T-cell (primary cell): ENCODE measurements at regions not wholly inside any gene's neighbourhood (a gene's known extent, or its start where the extent isn't known, plus 50 kb on each side); places are given as distances from the start of the nearest gene placed in this dataset.

Experiments
- ATAC-seq, 4 experiments: fragments of 200-7000 bp in 3 of 4; fragments of 150-1000 bp in 1 of 4; cut with Tn5 transposase; replicated peaks in 1 of 4; 1 replicate in 3 of 4; 2 replicates in 1 of 4; pipeline ENCODE4 v1.10.0; 2021; ENCODE audit warnings: moderate library complexity in 3 of 4, mild to moderate bottlenecking in 2 of 4, moderate number of reproducible peaks in 1 of 4
- CTCF ChIA-PET, 2 donors: fragments of 300-600 bp; sonication (Branson Sonifier 250); formaldehyde crosslinking; loops; one replicate each; lab custom pipeline; 2022; ENCODE audit warnings: antibody characterized with exemption in 2 of 2; lab: Charles Lee
- POLR2A ChIA-PET, 2 donors: fragments of 300-600 bp; sonication (Branson Sonifier 250); formaldehyde crosslinking; loops; one replicate each; lab custom pipeline; 2022; ENCODE audit warnings: antibody characterized with exemption in 2 of 2; lab: Charles Lee
- DNase-seq, 35 experiments: peaks; one replicate each; pipeline versions ENCODE4 v3.0.0 to v3.0.0-alpha.2; 2013 to 2023
- H3K27ac ChIP-seq: one replicate; pipeline ENCODE4 v1.5.1; 2013; ENCODE audit warnings: low read length
- H3K27me3 ChIP-seq, 2 experiments: replicated peaks in 1 of 2; 1 replicate in 1 of 2; 2 replicates in 1 of 2; pipeline versions ENCODE4 v1.6.1 to v1.7.0; 2013; ENCODE audit warnings: low read length in 1 of 2, mixed read lengths in 1 of 2; ENCODE audit not compliant: control insufficient read depth in 2 of 2, insufficient read depth in 2 of 2; ENCODE audit errors: extremely low read depth in 1 of 2
- H3K36me3 ChIP-seq, 2 donors: 1 replicate in 1 of 2; 2 replicates in 1 of 2; pipeline versions ENCODE4 v1.6.1 to v1.7.0; 2013; ENCODE audit warnings: low read length in 1 of 2; ENCODE audit not compliant: control insufficient read depth in 2 of 2, insufficient read depth in 1 of 2; ENCODE audit errors: extremely low read depth in 1 of 2
- H3K4me1 ChIP-seq, 2 experiments: 1 replicate in 1 of 2; 2 replicates in 1 of 2; pipeline versions ENCODE4 v1.6.1 to v1.7.0; 2013; ENCODE audit warnings: low read length in 2 of 2, mixed read lengths in 1 of 2; ENCODE audit not compliant: insufficient read depth in 2 of 2, control insufficient read depth in 1 of 2; ENCODE audit errors: extremely low read depth in 1 of 2
- H3K4me3 ChIP-seq, 2 donors: 1 replicate in 1 of 2; 2 replicates in 1 of 2; pipeline versions ENCODE4 v1.5.1 to v1.7.0; 2013; ENCODE audit warnings: mild to moderate bottlenecking in 2 of 2, low read length in 1 of 2, moderate library complexity in 1 of 2; ENCODE audit not compliant: control insufficient read depth in 1 of 2; ENCODE audit errors: extremely low read depth in 1 of 2
- H3K9me3 ChIP-seq: 2 replicates; pipeline ENCODE4 v1.7.0; 2013
- H3K27ac Mint-ChIP-seq, 2 donors: one replicate each; pipeline ENCODE4 v1.8.0; 2020 to 2021; ENCODE audit warnings: mild to moderate bottlenecking in 2 of 2, mixed read lengths in 2 of 2
- H3K27me3 Mint-ChIP-seq, 2 donors: one replicate each; pipeline ENCODE4 v1.8.0; 2021 to 2022; ENCODE audit warnings: mixed read lengths in 2 of 2
- H3K36me3 Mint-ChIP-seq: one replicate; pipeline ENCODE4 v1.8.0; 2021; ENCODE audit warnings: mixed read lengths
- H3K4me1 Mint-ChIP-seq, 3 donors: one replicate each; pipeline ENCODE4 v1.8.0; 2020 to 2022; ENCODE audit warnings: mixed read lengths in 3 of 3, mild to moderate bottlenecking in 1 of 3
- H3K4me3 Mint-ChIP-seq, 3 donors: one replicate each; pipeline ENCODE4 v1.8.0; 2020 to 2022; ENCODE audit warnings: mild to moderate bottlenecking in 3 of 3, mixed read lengths in 3 of 3, moderate library complexity in 3 of 3
- H3K9me3 Mint-ChIP-seq, 3 donors: one replicate each; pipeline ENCODE4 v1.8.0; 2020 to 2022; ENCODE audit warnings: mixed read lengths in 3 of 3
- WGBS: methylation state at CpG from one replicate; pipeline ENCODE4 v1.1.5; 2013; ENCODE audit warnings: missing lambda C conversion rate; ENCODE audit not compliant: insufficient coverage; 5-methylcytosine and 5-hydroxymethylcytosine counted together

- Histone ChIP-seq H3K27ac (no peak overlapping the region), H3K4me3 (no peak overlapping the region), H3K4me1 (peaks cover 0 to 4% of the 10 kb centered on the region in 2 experiments), H3K27me3 (peaks cover 0 to 9% of the 10 kb centered on the region in 2 experiments), H3K9me3 (no peaks in the 10 kb centered on the region), H3K36me3 (no peaks in the 10 kb centered on the region)
- Mint-ChIP-seq H3K27me3 (peaks cover 0 to 3% of the 10 kb centered on the region in 2 donors), H3K36me3 (no peaks in the 10 kb centered on the region), H3K4me3 (no peak overlapping the region), H3K9me3 (peaks cover 0 to 3% (median 0%) of the 10 kb centered on the region in 3 donors), H3K4me1 (peaks cover 12 to 21% (median 21%) of the 10 kb centered on the region in 3 donors), H3K27ac (no peak overlapping the region)
- CTCF ChIA-PET = no interaction called here
- no peak for ATAC-seq
- POLR2A ChIA-PET = no interaction called here
- no peak for DNase-seq
- WGBS = 68% methylated on average over 6 of the region's 11 CpGs
Measured at GRCh38 chr2:11930211-11930761, 183.9 kb downstream of the LPIN1 start.

DNA sequence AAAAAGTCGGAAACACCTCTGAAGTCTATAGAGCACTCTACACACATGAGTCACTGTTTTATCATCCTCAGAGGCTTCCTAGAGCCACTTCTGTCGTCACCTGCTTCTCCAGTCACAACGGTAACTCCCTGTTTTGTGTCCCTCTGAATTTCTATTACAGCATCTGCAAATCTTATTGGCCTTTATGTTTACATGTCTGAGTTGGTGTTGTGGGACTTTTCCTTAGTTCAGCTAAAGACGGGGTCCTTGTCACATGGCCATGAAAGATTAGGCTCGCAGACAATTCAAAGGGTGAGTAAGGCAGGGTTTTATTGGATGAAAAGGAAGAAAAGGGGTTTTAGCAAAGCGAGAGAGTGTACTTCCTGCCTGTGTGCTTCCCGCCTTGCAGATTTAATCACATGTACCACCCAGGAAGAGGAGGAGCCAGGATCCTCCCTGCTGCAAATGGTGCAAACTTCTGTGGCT lies 185.6 kb downstream of the LPIN1 start:
- Histone ChIP-seq H3K36me3 (no peaks in the 10 kb centered on the region), H3K4me1 (peaks cover 0 to 4% of the 10 kb centered on the region in 2 experiments), H3K9me3 (no peaks in the 10 kb centered on the region), H3K4me3 (no peak overlapping the region), H3K27ac (no peak overlapping the region), H3K27me3 (peaks cover 0 to 6% of the 10 kb centered on the region in 2 experiments)
- Mint-ChIP-seq H3K27ac (no peak overlapping the region), H3K4me3 (no peak overlapping the region), H3K9me3 (peaks cover 0 to 3% (median 0%) of the 10 kb centered on the region in 3 donors), H3K36me3 (no peaks in the 10 kb centered on the region), H3K4me1 (peaks cover 12 to 21% (median 21%) of the 10 kb centered on the region in 3 donors), H3K27me3 (no peaks in the 10 kb centered on the region)
- ChIA-PET CTCF (no interaction called here), POLR2A (no interaction called here)
- DNase-seq (no peak), ATAC-seq (no peak)
- WGBS = 80% methylated on average over 2 of the region's 7 CpGs

DNA sequence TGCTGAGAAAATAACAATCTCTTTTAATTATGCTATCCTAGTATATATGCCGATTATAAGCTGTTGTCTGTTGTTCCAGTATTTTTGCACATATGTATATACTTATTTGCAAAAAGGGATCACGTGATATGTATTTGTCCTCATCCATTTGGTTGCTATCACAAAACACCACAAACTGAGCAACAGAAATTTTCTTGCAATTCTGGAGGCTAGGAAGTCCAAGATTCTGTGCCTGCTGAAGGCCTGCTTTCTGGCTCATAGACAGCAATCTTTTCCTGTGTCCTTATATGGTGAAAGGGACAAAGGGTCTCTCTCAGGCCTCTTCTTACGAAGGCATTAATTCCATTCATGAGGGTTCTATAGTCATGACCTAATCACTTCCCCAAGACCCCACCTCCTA lies 186.5 kb downstream of the LPIN1 start:
- no peak overlapping the region for H3K4me3 Mint-ChIP-seq
- ATAC-seq = no peak
- DNase-seq = no peak

GRCh38 chr2:11933854-11934253 lies 187.4 kb downstream of the LPIN1 start:
- 100% methylated on average over 1 of the region's 3 CpGs for WGBS
- no peaks in the 10 kb centered on the region for H3K36me3 ChIP-seq
- Mint-ChIP-seq H3K27me3 (no peaks in the 10 kb centered on the region), H3K9me3 (peaks cover 0 to 3% (median 0%) of the 10 kb centered on the region in 3 donors), H3K27ac (no peak overlapping the region), H3K4me3 (no peak overlapping the region), H3K4me1 (peaks cover 12 to 21% (median 21%) of the 10 kb centered on the region in 3 donors), H3K36me3 (no peaks in the 10 kb centered on the region)
- DNase-seq (no peak), ATAC-seq (no peak)
- peaks cover 0 to 6% of the 10 kb centered on the region in 2 experiments for H3K27me3 ChIP-seq
- H3K9me3 ChIP-seq = no peaks in the 10 kb centered on the region
- H3K4me3 ChIP-seq = no peak overlapping the region
- H3K27ac ChIP-seq = no peak overlapping the region
- ChIA-PET CTCF (no interaction called here), POLR2A (no interaction called here)
- H3K4me1 ChIP-seq = peaks cover 0 to 4% of the 10 kb centered on the region in 2 experiments

More for the DNA sequence above, 186.5 kb downstream of the LPIN1 start:
- ChIA-PET POLR2A (no interaction called here), CTCF (no interaction called here)
- no CpG with 5 or more reads among the region's 3 CpGs for WGBS
- Mint-ChIP-seq H3K27me3 (no peaks in the 10 kb centered on the region), H3K9me3 (peaks cover 0 to 3% (median 0%) of the 10 kb centered on the region in 3 donors), H3K27ac (no peak overlapping the region), H3K36me3 (no peaks in the 10 kb centered on the region), H3K4me1 (peaks cover 12 to 21% (median 21%) of the 10 kb centered on the region in 3 donors)
- Histone ChIP-seq H3K36me3 (no peaks in the 10 kb centered on the region), H3K4me3 (no peak overlapping the region), H3K27ac (no peak overlapping the region), H3K4me1 (peaks cover 0 to 4% of the 10 kb centered on the region in 2 experiments), H3K27me3 (peaks cover 0 to 6% of the 10 kb centered on the region in 2 experiments), H3K9me3 (no peaks in the 10 kb centered on the region)

DNA sequence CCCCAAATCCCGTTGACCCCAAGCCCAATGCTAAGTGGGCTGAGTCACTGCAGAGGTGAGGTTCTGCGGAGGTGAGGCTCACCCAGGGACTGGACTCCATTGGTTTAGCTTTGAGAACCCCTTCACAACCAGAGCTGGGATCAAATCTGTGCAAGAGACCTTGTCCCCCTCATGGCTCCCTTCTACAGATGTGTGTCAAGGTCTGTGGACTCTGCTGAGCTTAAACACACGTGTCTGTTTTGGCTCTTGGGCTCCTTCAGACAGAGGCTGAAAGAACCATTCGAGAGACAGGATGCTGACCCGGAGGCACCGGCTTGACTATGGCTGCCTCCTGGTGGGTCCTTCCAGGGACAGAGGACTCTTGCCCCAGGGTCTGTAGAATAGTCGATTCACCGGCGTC lies 190.3 kb downstream of the LPIN1 start:
- H3K4me3 Mint-ChIP-seq = no peak overlapping the region
- Histone ChIP-seq H3K9me3 (no peaks in the 10 kb centered on the region), H3K27me3 (no peaks in the 10 kb centered on the region), H3K36me3 (no peaks in the 10 kb centered on the region), H3K4me1 (no peaks in the 10 kb centered on the region), H3K27ac (no peak overlapping the region), H3K4me3 (no peak overlapping the region)
- H3K4me1 Mint-ChIP-seq = peaks cover 7 to 21% (median 17%) of the 10 kb centered on the region in 3 donors
- CTCF ChIA-PET = no interaction called here
- DNase-seq (no peak), ATAC-seq (no peak)
- no peak overlapping the region for H3K27ac Mint-ChIP-seq
- H3K27me3 Mint-ChIP-seq = no peaks in the 10 kb centered on the region
- POLR2A ChIA-PET = no interaction called here
- no peaks in the 10 kb centered on the region for H3K36me3 Mint-ChIP-seq
- H3K9me3 Mint-ChIP-seq = peaks cover 0 to 3% (median 0%) of the 10 kb centered on the region in 3 donors
- WGBS = 83% methylated on average over 4 of the region's 9 CpGs

DNA sequence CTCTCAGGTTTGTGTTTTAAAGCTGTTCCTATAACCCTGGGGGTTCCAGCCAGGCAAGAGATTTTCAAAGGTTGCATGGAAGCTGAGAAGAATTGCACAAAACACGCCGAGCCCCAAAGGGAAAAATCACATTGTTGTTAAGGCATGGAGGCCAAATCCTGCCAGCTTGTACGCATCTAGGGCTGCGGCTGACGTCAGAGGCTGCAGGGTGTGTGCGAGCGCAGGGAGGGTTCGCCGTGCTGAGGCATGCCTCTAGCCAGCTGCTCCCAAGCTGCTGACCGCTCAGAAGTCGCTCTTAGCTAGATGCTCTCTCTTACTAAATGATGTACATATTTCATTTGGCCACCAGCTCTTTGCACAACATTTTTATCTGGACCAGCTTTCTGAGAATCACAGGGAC lies 191.8 kb downstream of the LPIN1 start:
- ChIA-PET POLR2A (no interaction called here), CTCF (no interaction called here)
- no peaks in the 10 kb centered on the region for H3K4me1 ChIP-seq
- H3K4me3 Mint-ChIP-seq = no peak overlapping the region
- no peak for DNase-seq
- H3K27ac Mint-ChIP-seq = no peak overlapping the region
- WGBS = 94% methylated on average over 10 of the region's 11 CpGs
- H3K4me3 ChIP-seq = no peak overlapping the region
- H3K9me3 ChIP-seq = no peaks in the 10 kb centered on the region
- no peaks in the 10 kb centered on the region for H3K27me3 ChIP-seq
- H3K36me3 Mint-ChIP-seq = no peaks in the 10 kb centered on the region
- H3K27ac ChIP-seq = no peak overlapping the region
- no peaks in the 10 kb centered on the region for H3K36me3 ChIP-seq
- H3K27me3 Mint-ChIP-seq = no peaks in the 10 kb centered on the region
- peaks cover 0 to 3% (median 0%) of the 10 kb centered on the region in 3 donors for H3K9me3 Mint-ChIP-seq
- peaks cover 3 to 13% (median 10%) of the 10 kb centered on the region in 3 donors for H3K4me1 Mint-ChIP-seq
- ATAC-seq = no peak
